ENCODE measurements at regions not wholly inside any gene's neighbourhood (a gene's known extent, or its start where the extent isn't known, plus 50 kb on each side); places are given as distances from the start of the nearest gene placed in this dataset.

GRCh38 chr2:172370821-172371455, 56.4 kb upstream of the ITGA6 start:
- DNase-seq, result no peak

GRCh38 chr2:172372436-172372835, 55.0 kb upstream of the ITGA6 start:
- DNase-seq, result no peak

- no peak for DNase-seq
Observed at GRCh38 chr2:172373076-172373475, 54.3 kb upstream of the ITGA6 start.

- DNase-seq, result no peak
Observed at GRCh38 chr2:172373766-172374165, 53.6 kb upstream of the ITGA6 start.

- no peak for DNase-seq
Observed at GRCh38 chr2:172374318-172375240, 52.8 kb upstream of the ITGA6 start.

GRCh38 chr2:172375251-172375650, 52.1 kb upstream of the ITGA6 start:
- peak in 1 of 2 donors; percentile 8 for DNase-seq

GRCh38 chr2:172376016-172376415, 51.4 kb upstream of the ITGA6 start:
- DNase-seq, result no peak

GRCh38 chr2:172376505-172377125, 50.8 kb upstream of the ITGA6 start:
- no peak for DNase-seq

GRCh38 chr2:172377408-172377807, 50.0 kb upstream of the ITGA6 start:
- no peak for DNase-seq

All from bone marrow (tissue), 2 donors.